ENCODE measurements at regions not wholly inside any gene's neighbourhood (a gene's known extent, or its start where the extent isn't known, plus 50 kb on each side); places are given as distances from the start of the nearest gene placed in this dataset.

DNA sequence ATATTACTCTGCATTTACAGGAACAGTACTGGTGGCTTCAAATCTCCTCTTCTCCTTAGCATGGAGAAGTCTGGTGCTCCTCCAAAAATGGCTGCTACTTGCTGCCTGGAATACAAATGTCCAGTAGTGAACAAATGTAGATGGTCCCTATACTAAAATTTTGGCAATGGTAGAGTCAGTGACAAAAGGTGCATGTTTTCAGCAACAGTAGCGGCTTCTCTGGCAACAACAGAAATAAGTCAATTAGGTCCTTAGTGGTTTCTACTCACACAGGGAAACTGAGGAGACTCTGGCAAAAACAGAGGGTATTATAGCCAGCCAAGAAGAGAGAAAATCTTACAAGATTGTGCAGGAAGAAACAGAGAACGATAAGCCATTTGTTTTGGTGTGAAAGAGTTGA lies 1368.4 kb upstream of the ADGRL3 start:
- TF ChIP-seq, protein P1, sequence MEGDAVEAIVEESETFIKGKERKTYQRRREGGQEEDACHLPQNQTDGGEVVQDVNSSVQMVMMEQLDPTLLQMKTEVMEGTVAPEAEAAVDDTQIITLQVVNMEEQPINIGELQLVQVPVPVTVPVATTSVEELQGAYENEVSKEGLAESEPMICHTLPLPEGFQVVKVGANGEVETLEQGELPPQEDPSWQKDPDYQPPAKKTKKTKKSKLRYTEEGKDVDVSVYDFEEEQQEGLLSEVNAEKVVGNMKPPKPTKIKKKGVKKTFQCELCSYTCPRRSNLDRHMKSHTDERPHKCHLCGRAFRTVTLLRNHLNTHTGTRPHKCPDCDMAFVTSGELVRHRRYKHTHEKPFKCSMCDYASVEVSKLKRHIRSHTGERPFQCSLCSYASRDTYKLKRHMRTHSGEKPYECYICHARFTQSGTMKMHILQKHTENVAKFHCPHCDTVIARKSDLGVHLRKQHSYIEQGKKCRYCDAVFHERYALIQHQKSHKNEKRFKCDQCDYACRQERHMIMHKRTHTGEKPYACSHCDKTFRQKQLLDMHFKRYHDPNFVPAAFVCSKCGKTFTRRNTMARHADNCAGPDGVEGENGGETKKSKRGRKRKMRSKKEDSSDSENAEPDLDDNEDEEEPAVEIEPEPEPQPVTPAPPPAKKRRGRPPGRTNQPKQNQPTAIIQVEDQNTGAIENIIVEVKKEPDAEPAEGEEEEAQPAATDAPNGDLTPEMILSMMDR (IDR thresholded peaks at IDR 0.05), result no peak
- no peak for TF ChIP-seq POLR2A (IDR thresholded peaks at IDR 0.05; ENCODE audit: low read depth)
- no peak for TF ChIP-seq POLR2AphosphoS5 (IDR thresholded peaks at IDR 0.05)
- TF ChIP-seq EP300 (IDR thresholded peaks at IDR 0.05), result no peak
